GM21529 (cell line): ENCODE measurements at regions not wholly inside any gene's neighbourhood (a gene's known extent, or its start where the extent isn't known, plus 50 kb on each side); places are given as distances from the start of the nearest gene placed in this dataset.
"Not testable (repeated sequence)": the region's sequence is repeated elsewhere in the genome, so short reads cannot be mapped to it uniquely, and the experiment has no call there.

Source experiments
- ATAC-seq: cut with Tn5 transposase; IDR thresholded peaks from one replicate; pipeline ENCODE4 v1.9.1; 2021; ENCODE audit not compliant: unreplicated experiment

GRCh38 chr9:30010691-30011090, 2373.8 kb upstream of the ACO1 start:
- ATAC-seq = no peak

GRCh38 chr9:30012622-30013021, 2371.8 kb upstream of the ACO1 start:
- ATAC-seq = no peak

DNA sequence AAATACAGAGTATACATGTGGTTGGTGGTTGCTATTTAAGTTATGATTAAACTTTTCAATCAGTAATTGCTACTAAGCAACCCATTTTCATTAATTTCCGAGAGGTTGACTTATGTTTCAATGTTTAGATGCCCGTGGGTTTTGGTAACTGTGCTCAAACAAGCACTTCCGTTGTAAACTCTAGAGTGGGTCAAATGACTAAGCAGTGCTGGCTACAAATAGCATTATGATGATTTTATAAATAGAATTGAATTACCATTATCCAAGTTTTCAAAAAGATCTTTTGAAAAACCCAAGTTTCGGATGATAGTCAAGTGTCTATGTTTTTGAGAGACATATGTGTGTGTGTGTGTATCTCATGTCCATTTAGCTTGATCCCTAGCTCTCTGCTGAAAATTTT, 2369.4 kb upstream of the ACO1 start:
- ATAC-seq = no peak

DNA sequence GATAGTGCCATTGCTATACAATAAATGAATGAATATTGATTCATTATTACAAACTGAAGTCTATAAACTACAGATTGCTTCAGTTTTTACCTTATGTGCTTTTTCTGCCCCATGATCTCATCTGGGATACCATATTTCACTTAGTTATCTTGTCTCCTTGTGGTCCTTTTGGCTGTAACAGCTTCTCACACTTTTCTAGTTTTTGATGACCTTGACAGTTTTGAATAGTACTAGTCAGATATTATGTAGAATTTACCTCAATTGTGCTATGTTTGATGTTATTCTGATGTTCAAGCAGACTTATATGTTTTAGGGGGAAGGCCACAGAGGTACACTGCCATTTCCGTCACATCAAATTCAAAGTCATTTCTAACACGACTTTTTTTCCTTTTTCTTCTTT, 2364.3 kb upstream of the ACO1 start:
- ATAC-seq = no peak

GRCh38 chr9:30035761-30036160, 2348.7 kb upstream of the ACO1 start:
- ATAC-seq = no peak

GRCh38 chr9:30036558-30036957, 2347.9 kb upstream of the ACO1 start:
- ATAC-seq = no peak

- ATAC-seq = no peak
Measured at GRCh38 chr9:30039712-30040111, 2344.7 kb upstream of the ACO1 start.

DNA sequence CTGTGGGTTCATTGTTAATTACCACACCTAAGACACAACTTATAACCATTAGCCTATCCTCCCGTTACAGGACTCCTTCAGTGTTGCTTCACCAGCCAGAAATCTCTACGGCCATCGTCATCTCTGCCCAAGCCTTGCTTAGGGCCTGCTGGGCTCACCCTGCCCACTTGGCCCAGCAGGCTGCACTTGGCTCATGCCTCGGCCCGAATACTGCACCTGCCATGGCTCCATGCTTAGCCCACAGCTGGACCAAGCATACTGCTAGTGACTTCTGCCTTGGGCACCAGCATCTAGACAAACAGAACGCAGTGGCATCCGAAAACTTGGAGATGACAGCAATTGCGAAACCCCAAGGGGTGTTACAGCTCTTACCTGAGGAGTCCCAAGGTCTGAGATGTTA, 2336.0 kb upstream of the ACO1 start:
- no peak for ATAC-seq

- no peak for ATAC-seq
Measured at GRCh38 chr9:30058463-30058862, 2326.0 kb upstream of the ACO1 start.

DNA sequence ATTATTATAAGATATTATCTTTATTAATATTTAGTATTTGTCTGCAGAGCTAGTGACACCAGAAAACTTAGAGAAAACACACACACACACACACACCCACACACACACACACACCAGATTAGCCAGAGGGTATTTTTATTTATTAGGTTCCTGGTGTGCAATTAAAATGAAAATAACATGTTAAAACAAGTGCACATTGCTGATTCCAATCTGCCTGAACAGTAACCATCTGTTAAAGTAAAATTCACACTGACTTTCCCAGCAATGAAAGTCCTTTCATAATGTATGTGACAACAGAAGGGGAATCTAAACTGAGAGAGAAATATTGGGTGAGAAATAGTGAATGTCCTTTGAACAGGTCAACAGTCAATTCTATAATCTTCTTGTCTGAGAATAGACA, 2323.5 kb upstream of the ACO1 start:
- ATAC-seq = no peak

DNA sequence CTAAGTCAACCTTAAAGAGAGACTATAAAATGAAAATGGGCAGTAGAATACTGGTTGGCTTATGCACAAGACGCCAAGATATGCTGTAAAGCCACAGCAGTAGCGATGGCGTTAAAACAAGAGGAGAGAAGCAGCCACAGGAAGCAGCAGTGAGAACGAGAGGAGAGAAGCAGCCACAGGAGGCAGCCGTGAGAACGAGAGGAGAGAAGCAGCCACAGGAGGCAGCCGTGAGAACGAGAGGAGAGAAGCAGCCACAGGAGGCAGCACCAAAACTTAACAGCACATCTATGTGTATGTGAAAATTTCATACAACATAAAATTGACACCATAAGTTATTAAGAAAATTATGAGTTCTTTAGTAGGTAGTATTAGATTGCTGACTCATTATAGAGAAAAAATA, 2318.6 kb upstream of the ACO1 start:
- no peak for ATAC-seq

DNA sequence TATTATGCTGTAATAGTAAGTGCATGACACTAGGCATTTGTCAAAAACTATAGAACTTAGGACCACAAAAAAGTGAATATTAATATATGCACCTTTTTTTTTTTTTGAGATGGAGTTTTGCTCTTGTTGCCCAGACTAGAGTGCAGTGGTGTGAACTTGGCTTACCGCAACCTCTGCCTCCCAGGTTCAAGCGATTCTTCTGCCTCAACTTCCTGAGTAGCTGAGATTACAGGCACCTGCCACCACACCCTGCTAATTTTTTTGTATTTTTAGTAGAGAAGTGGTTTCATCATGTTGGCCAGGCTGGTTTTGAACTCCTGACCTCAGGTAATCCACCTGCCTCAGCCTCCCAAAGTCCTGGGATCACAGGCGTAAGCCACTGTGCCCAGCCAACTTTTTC, 2315.2 kb upstream of the ACO1 start:
- not testable (repeated sequence) for ATAC-seq

GRCh38 chr9:30075022-30075421, 2309.4 kb upstream of the ACO1 start:
- no peak for ATAC-seq

DNA sequence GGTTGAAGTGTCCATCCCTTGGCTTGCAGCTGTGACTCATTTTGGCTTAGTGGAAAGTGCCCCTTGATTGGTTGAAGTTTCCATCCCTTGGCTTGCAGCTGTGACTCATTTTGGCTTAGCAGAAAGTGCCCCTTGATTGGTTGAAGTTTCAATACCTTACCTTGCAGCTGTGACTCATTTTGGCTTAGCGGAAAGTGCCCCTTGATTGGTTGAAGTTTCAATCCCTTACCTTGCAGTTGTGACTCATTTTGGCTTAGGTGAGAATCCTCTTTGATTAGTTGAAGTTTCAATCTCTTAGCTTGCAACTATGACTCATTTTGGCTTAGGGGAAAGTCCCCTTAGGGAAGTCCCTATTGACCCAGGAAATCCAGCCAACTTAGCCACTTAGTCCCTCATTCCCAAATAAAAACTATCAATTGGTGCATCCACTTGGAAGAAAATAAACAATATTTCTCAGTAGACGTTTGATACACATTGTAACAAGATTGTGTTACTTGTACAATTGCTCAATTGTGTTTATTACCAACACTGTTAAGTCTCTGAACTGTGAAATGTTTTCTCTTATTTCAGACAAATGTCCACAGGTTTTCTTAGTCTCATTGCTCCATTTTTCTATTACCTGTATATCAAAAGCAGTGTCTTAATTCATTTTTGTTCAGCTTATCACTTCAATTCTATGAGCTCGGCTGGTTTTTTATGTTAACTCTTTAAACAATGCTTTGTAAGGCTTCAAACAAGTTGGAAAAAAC, 2308.8 kb upstream of the ACO1 start:
- peak; percentile 85 for ATAC-seq

- ATAC-seq = no peak
Measured at GRCh38 chr9:30078195-30078594, 2306.2 kb upstream of the ACO1 start.

- no peak for ATAC-seq
Measured at GRCh38 chr9:30089428-30089827, 2295.0 kb upstream of the ACO1 start.

- ATAC-seq = no peak
Measured at GRCh38 chr9:30103647-30104394, 2280.6 kb upstream of the ACO1 start.

- not testable (repeated sequence) for ATAC-seq
Measured at GRCh38 chr9:30107134-30107533, 2277.3 kb upstream of the ACO1 start.

- ATAC-seq = no peak
Measured at GRCh38 chr9:30116673-30117217, 2267.7 kb upstream of the ACO1 start.

DNA sequence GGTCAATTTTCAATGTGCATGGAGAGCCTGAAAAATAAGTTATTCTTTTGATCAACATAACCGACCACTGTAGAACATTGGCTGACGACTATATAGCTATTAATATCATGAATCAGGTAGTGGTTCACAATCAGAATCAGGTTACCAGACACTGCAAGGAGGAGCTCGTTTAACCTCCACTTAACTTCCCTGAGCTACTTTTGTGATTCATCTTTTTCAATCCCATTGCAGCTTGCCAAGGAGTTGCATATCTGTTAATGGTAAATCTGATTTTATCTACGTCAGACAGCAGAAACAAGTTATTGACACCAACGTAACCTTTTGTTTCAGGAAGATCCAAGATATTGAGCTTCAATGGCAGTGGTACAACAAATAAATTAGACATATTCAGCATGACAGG, 2263.8 kb upstream of the ACO1 start:
- ATAC-seq = no peak

DNA sequence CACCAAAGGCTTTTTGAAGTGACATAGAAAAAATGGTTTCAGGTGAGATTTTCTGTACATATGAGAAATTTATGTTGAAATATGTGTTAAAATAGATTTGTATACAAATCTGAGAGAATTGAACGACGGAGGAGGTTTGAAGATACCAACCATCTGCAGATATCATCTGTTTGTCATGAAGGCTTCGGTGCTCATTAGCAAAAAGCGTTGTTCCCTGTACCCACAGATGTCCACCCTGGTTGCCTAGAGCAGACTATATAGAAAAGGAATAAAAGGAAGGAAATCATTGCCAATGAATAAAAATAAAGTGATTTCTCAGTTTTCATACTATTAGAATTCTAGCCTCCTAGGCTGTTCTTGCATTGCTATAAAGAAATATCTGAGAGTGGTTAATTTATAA, 2262.8 kb upstream of the ACO1 start:
- ATAC-seq = no peak

- no peak for ATAC-seq
Measured at GRCh38 chr9:30125881-30126280, 2258.6 kb upstream of the ACO1 start.
